PC-9 (cell line): ENCODE measurements at regions not wholly inside any gene's neighbourhood (a gene's known extent, or its start where the extent isn't known, plus 50 kb on each side); places are given as distances from the start of the nearest gene placed in this dataset.

ENCODE experiments used
- EZH2 ChIP-seq: fragments of 200-600 bp; sonication (generic); IDR thresholded peaks from 2 replicates; pipeline ENCODE4 v1.8.0; 2017; ENCODE audit warnings: antibody characterized with exemption, low read depth
- TF ChIP-seq, protein P1 (sequence below): fragments of 200-600 bp; sonication (generic); conservative IDR thresholded peaks from 2 replicates; pipeline ENCODE4 v1.6.1; 2017; ENCODE audit warnings: mixed run types, antibody characterized with exemption, mild to moderate bottlenecking, moderate library complexity

DNA sequence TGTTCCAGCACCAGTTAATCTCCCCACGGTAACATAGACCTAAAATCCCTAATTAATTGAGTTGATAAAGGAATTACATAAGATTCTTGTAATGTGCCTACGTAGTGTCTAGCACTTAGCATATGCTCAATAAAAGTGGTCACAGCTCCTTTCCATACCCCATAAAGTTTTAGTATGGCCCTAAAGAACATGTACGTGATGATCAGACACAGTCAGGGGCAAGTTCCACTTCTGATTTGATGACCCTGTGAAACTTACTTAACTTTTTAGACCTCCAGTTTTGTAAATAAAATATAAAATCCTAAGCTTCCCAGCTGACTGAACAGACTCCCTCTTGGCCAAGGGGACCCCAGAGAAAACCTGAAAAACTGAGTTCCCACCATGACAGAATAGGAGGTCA, 391.3 kb upstream of the ERCC4 start:
- TF ChIP-seq, protein P1, sequence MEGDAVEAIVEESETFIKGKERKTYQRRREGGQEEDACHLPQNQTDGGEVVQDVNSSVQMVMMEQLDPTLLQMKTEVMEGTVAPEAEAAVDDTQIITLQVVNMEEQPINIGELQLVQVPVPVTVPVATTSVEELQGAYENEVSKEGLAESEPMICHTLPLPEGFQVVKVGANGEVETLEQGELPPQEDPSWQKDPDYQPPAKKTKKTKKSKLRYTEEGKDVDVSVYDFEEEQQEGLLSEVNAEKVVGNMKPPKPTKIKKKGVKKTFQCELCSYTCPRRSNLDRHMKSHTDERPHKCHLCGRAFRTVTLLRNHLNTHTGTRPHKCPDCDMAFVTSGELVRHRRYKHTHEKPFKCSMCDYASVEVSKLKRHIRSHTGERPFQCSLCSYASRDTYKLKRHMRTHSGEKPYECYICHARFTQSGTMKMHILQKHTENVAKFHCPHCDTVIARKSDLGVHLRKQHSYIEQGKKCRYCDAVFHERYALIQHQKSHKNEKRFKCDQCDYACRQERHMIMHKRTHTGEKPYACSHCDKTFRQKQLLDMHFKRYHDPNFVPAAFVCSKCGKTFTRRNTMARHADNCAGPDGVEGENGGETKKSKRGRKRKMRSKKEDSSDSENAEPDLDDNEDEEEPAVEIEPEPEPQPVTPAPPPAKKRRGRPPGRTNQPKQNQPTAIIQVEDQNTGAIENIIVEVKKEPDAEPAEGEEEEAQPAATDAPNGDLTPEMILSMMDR, result no peak
- no peak for TF ChIP-seq EZH2
